Gastroesophageal sphincter (tissue), 3 donors: ENCODE measurements at regions not wholly inside any gene's neighbourhood (a gene's known extent, or its start where the extent isn't known, plus 50 kb on each side); places are given as distances from the start of the nearest gene placed in this dataset.

ENCODE experiments used
- EP300 ChIP-seq: sonication (generic); formaldehyde crosslinking; IDR thresholded peaks from one replicate; pipeline ENCODE4 v1.6.1; 2017; ENCODE audit warnings: antibody characterized with exemption, mild to moderate bottlenecking
- POLR2A ChIP-seq, 2 donors: fragments of 450-650 bp; IDR thresholded peaks; one replicate each; pipeline ENCODE4 v1.6.1; 2017; ENCODE audit warnings: antibody characterized with exemption in 2 of 2, mild to moderate bottlenecking in 2 of 2, moderate library complexity in 1 of 2
- POLR2AphosphoS5 ChIP-seq: sonication (generic); formaldehyde crosslinking; IDR thresholded peaks from one replicate; pipeline ENCODE4 v1.6.1; 2017; ENCODE audit warnings: antibody characterized with exemption
- TF ChIP-seq, protein P1 (sequence below), 4 experiments: fragments of 200-600 bp in 2 of 4; fragments of 450-650 bp in 2 of 4; sonication (generic) in 1 of 4; IDR thresholded peaks; one replicate each; pipeline ENCODE4 v1.5.1; 2017 to 2019; ENCODE audit warnings: antibody characterized with exemption in 4 of 4, mild to moderate bottlenecking in 2 of 4, moderate library complexity in 2 of 4

DNA sequence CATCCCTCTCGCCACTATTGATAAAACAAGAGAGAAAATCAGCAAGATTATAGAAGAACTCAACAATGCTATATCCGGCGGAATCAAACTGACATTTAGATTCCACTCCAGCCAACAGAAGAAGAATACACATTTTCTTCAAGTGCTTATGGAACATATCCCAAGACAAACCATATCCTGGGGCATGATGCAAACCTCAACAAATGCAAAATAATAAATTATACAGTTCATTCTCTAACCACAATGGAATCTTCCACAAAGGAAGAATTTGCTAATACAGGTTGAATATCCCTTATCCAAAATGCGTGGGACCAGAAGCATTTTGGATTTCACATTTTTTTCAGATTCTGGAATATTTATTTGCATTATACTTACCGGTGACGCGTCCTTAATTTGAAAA is 51.4 kb upstream of the YPEL5 start:
- no peak for TF ChIP-seq POLR2A (IDR thresholded peaks at IDR 0.05)
- no peak for TF ChIP-seq POLR2AphosphoS5
- TF ChIP-seq, protein P1, sequence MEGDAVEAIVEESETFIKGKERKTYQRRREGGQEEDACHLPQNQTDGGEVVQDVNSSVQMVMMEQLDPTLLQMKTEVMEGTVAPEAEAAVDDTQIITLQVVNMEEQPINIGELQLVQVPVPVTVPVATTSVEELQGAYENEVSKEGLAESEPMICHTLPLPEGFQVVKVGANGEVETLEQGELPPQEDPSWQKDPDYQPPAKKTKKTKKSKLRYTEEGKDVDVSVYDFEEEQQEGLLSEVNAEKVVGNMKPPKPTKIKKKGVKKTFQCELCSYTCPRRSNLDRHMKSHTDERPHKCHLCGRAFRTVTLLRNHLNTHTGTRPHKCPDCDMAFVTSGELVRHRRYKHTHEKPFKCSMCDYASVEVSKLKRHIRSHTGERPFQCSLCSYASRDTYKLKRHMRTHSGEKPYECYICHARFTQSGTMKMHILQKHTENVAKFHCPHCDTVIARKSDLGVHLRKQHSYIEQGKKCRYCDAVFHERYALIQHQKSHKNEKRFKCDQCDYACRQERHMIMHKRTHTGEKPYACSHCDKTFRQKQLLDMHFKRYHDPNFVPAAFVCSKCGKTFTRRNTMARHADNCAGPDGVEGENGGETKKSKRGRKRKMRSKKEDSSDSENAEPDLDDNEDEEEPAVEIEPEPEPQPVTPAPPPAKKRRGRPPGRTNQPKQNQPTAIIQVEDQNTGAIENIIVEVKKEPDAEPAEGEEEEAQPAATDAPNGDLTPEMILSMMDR (IDR thresholded peaks at IDR 0.05): no peak
- no peak for TF ChIP-seq EP300
